C4-2B (cell line): ENCODE measurements at regions not wholly inside any gene's neighbourhood (a gene's known extent, or its start where the extent isn't known, plus 50 kb on each side); places are given as distances from the start of the nearest gene placed in this dataset.
"Not testable (repeated sequence)": the region's sequence is repeated elsewhere in the genome, so short reads cannot be mapped to it uniquely, and the experiment has no call there.

Experiments used
- ZFX ChIP-seq: fragments of 450-650 bp; IDR thresholded peaks from 2 replicates; pipeline ENCODE4 v1.6.1; 2017
- TF ChIP-seq, protein P1 (sequence below): fragments of 450-650 bp; conservative IDR thresholded peaks from 2 replicates; pipeline ENCODE4 v1.5.1; 2017; ENCODE audit warnings: mild to moderate bottlenecking

DNA sequence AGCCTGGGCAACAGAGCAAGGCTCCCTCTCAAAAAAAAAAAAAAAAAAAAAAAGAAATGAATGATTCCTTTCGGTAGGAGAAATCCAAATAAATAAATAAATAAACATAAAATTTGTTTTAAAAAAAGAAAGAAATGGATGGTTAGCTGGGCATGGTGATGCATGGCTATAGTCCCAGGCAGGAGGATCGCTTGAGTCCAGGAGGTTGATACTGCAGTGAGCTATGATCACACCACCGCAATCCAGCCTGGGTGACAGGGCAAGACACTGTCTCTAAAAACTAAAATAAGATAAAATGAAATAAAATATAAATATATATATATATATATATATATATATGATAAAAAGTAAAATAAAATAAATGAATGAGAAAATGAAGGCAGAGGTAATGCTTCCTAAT, 264.1 kb downstream of the GOLGA6L6 start:
- TF ChIP-seq, protein P1, sequence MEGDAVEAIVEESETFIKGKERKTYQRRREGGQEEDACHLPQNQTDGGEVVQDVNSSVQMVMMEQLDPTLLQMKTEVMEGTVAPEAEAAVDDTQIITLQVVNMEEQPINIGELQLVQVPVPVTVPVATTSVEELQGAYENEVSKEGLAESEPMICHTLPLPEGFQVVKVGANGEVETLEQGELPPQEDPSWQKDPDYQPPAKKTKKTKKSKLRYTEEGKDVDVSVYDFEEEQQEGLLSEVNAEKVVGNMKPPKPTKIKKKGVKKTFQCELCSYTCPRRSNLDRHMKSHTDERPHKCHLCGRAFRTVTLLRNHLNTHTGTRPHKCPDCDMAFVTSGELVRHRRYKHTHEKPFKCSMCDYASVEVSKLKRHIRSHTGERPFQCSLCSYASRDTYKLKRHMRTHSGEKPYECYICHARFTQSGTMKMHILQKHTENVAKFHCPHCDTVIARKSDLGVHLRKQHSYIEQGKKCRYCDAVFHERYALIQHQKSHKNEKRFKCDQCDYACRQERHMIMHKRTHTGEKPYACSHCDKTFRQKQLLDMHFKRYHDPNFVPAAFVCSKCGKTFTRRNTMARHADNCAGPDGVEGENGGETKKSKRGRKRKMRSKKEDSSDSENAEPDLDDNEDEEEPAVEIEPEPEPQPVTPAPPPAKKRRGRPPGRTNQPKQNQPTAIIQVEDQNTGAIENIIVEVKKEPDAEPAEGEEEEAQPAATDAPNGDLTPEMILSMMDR, result not testable (repeated sequence)
- not testable (repeated sequence) for TF ChIP-seq ZFX
